ENCODE measurements at regions not wholly inside any gene's neighbourhood (a gene's known extent, or its start where the extent isn't known, plus 50 kb on each side); places are given as distances from the start of the nearest gene placed in this dataset.

- no peak for DNase-seq
Observed at GRCh38 chr5:98403131-98403530, 370.3 kb upstream of the RGMB start.

DNA sequence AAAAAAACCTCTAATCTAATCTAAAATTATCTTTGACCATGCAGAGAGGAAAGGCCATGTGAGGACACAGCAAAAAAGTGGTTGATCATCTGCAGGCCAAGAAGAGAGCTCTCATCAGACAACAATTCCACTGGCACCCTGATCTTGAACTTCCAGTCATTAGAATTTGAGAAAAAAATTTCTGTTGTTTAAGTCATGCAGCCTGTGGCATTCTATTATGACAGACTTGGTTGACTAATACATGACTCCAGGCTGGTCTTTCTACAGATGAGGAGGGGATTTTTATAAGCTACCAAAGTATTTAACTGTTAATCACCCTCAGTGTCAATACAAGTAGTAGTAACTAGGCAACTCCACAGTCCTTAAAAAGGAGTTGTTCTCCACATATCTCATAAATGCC, 358.5 kb upstream of the RGMB start:
- peak; percentile 46 for DNase-seq

DNA sequence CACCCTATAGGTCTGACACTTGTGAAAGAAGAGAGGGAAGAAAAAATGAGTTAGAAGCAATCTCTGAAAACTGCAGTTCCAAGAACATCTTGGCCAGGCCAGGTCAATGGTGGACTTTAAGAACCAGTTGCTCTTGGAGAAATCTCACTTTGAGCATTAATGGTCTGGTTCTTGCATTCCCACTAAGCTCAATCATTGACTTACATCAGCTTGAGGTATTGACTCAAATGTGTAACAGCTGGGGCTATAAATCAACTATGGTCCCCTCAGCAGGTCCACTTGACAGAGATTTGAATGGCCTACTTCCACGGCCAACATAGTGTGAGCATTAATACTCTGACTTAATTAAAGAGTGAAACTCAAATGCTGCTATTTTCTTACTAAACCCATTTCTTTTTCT, 357.8 kb upstream of the RGMB start:
- no peak for DNase-seq

DNA sequence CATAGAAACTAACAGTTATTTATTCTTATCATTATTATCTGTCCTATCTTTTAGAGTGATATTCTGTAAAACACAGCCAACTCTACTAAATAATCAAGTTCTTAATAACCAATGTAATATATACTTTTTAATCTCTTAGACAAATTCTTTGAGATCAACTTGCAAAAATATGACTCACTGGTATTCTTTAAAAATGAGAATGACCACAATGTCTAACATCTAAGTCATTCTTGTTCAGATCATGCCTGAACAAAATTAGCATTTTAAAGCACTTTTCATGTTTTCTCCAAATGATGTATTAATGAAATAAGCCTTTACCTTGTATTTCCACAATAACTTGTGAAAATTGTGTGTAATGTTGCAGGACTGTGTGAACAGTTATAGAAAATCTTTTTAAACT, 356.9 kb upstream of the RGMB start:
- no peak for DNase-seq

DNA sequence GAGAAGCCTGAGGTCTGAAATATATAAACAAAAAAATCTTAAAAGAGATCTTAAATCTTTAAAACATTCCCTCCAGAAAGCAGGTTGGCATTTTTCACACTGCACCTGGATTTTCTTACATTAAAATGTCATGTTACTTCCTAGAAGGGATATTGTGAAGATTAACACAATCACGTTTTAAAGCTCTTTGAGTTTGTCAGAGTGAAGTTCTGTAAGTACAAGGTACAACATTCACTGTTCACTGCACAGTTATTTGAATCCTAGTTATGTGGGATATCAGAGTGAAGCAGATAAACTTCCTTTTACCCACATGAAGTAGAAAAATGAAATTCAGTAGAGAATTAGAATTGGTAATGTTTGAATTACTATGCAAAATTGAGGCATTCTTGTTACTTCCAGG, 353.6 kb upstream of the RGMB start:
- DNase-seq, result no peak

GRCh38 chr5:98424681-98425450, 348.6 kb upstream of the RGMB start:
- DNase-seq, result no peak

DNA sequence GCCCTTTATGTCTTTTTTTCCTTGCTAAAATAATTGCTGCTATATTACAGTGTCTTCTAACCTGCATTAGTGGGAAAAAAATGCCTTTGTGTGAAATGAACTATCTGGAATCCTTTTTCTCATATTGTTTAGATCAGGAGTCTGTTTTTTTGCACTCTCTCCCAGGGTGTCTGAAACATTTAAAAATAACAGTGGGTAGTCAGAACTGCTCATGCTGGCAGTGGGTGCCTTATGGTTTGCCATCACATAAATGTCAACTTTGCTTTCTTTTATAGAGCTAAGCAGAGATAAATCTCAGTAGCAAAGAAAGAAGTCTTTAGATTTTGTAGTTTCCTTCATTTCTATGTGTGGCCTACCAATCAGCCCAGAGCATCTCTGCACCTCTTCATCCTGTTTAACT, 347.8 kb upstream of the RGMB start:
- no peak for DNase-seq

GRCh38 chr5:98428806-98429205, 344.7 kb upstream of the RGMB start:
- DNase-seq, result no peak

DNA sequence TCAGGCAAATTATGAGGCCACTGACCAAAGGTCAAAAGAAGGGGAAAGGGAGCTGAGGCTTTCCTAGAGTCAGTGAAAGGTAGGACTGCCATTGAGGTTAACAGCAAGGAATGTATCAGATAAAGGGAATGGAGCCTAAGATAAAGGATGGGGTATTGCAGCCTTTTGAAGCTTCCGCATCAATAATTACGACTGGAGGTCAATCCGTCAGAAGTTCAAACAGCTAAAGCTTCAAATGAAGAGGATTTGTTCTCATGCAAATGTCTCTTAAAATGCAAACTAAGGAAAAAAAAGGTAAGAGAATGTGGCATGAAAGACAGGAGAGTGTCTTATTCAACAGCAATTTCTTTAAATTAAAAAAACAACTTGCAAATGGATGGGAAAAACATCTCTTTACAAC, 341.1 kb upstream of the RGMB start:
- no peak for DNase-seq

- DNase-seq, result no peak
Observed at GRCh38 chr5:98433022-98433421, 340.4 kb upstream of the RGMB start.

- no peak for DNase-seq
Observed at GRCh38 chr5:98433673-98434072, 339.8 kb upstream of the RGMB start.

- DNase-seq, result no peak
Observed at GRCh38 chr5:98436667-98437066, 336.8 kb upstream of the RGMB start.

DNA sequence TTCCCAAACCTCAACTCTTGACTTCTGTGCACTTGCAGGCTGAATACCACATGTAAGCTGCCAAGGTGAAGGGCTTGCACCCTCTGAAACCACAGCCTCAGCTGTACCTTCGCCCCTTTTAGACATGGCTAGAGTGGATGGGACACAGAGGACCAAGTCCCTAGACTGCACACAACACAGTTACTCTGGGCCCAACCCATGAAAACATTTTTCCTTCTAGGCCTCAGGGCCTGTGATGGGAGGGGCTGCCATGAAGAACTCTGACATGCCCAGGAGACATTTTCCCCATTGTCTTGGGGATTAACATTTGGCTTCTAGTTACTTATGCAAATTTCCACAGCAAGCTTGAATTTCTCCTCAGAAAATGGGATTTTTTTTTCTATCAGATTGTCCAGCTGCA, 331.0 kb upstream of the RGMB start:
- no peak for DNase-seq

DNA sequence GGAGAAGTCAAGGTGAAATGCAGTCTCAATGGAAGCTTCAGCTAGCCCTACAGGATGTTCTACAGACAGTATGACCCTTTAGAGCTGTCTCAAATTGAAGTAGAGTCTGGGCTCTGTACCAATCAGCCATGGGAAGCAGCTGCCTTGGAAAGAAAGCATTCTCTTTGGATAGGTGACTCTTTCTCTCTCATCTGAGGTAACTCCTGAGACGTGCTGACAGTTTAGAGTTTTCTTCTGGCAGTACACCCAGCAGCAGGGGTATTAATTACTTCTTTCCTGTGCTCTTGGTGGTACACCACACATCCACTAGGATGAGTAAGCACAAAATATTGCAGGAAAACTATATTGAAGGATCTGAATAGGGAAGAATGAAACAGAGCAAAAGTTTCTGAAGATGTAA, 329.6 kb upstream of the RGMB start:
- no peak for DNase-seq

- no peak for DNase-seq
Observed at GRCh38 chr5:98453296-98453695, 320.2 kb upstream of the RGMB start.

DNA sequence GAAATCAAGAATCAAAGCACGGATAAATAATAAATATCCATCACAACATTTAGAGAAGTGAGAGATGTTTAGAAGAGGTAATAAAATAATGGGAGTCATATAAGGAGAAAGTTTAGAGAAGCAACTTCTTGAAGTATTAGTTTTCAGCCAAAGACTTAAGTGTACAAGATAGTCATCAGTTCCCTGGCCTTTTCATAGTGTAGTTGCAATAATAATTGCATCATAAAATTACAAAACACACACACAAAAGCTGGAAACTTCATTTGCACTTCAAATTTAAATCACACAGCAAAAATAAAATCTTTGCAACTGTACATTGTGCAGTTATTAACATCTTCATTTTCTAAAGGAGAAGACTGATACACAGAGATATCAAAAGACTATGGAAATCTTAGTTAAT, 319.1 kb upstream of the RGMB start:
- no peak for DNase-seq

DNA sequence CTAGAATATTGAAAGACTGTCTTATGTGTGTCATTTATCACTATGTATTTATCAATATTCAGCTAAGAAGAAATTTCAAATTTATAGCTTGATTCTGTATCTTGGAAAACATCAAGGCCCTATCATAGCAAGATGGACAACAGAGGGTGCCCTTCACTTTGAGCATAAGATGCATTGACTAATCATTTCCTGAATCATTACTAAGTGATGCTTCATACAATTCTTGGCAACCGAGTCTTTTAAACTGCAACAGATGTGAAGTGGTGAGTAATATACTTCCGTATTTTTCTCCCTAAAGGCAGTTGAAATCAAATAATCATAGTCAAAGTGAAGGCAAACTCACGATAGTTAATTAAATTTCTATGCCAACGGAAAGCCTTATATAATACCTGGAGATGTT, 318.6 kb upstream of the RGMB start:
- DNase-seq, result no peak

- no peak for DNase-seq
Observed at GRCh38 chr5:98455665-98456064, 317.8 kb upstream of the RGMB start.

DNA sequence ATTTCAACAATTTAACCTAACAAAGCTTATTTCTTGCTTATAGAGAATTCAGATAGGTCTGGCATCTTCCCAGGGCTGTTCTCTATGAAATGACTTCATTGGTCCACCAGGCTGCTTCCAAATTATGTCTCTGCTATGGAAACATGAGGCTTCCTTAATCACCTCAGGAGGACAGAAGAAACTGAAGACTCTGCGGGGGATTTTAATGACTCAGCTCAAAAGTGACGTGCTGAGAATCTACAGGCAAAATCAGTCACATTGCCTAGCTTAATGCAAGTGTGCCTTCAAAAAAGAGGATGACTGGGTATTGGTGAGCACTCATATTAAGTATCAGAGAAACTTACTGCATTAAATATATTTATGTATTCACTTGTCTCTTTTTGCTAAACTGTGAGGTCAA, 315.5 kb upstream of the RGMB start:
- DNase-seq, result peak; percentile 45

- DNase-seq, result no peak
Observed at GRCh38 chr5:98458726-98459125, 314.7 kb upstream of the RGMB start.

GRCh38 chr5:98460536-98460935, 312.9 kb upstream of the RGMB start:
- DNase-seq, result no peak

DNA sequence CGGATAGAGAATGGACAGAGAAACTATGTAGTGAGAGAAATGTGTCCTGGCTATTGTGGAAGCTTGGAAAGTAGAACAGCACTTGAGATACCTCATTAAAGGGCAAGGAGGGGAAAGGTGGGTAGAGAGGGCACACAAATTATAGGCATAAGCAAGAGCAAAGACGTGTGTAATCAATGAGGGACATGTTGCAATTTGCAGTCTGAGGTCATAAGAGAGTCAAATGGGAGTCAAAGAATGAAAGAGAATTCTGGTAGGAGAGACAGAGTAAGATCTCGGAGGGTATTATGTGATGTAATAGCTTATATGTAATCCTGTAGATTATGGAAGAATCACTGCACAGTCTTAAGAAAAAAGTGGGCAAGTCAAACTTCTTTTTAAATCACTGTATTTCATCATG, 312.0 kb upstream of the RGMB start:
- no peak for DNase-seq

DNA sequence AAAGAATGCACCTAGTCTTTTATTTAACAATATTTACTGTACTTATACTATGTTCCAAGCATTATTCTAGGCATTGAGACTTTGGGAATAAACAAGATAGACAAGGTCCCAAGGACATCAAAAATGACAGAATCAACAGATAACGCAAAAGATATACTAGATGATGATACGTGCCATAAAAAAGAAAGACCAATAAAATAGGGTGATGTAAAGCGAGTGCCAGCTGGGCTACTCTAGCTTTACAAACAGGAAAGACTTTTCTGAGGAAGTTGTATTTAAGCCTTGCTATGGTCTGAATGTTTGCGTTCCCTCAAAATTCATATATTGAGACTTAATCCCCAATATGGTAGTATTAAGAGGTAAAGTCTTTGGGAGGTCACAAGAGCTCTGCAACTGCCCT, 310.2 kb upstream of the RGMB start:
- DNase-seq, result no peak

DNA sequence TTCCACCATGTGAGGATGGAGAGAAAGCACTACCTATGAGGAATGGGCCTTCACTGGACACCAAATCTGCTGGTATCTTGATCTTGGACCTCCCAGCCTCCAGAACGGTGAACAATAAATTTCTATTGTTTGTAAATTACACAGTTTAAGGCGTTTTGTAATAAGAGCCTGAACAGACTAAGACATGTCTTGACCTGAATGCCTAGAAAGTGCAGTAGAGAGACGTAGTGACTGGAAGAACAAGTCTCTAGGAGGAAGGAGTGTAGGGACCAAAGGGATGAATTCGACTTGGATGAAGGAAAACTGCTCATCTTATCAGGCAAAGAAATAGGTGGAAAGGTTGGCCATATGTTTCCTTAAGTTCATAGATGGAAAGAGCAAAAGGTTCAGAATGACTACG, 309.8 kb upstream of the RGMB start:
- no peak for DNase-seq

DNA sequence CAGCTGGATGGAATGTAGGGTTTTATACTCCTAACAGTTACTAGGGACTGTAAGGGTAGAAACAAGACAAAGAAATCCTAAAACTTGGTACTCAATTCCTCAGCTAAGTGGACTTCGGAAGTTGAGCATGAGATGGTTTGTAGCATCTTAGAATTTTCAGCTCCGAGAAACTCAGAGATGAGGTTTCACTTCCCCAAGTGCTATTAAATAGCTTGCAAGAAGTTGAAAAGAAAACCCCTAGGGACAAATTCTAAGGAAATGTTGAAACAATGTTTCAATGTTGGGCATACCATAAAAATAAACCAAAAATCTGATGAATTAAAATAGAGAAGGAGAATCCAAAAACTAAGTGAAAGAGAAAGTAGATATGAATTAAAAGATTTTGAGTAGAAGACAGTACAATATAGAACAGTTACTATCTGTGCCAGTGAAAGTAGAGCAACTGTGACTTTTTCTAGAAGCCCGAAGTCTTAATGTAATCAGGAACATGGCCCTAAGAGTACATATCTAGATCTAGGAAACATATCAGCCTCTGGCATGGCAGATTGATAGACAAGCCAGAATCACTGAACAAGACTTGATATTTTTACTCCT, 308.6 kb upstream of the RGMB start:
- no peak for DNase-seq
